MM.1S (cell line): ENCODE measurements at regions not wholly inside any gene's neighbourhood (a gene's known extent, or its start where the extent isn't known, plus 50 kb on each side); places are given as distances from the start of the nearest gene placed in this dataset.
"Not testable (repeated sequence)": the region's sequence is repeated elsewhere in the genome, so short reads cannot be mapped to it uniquely, and the experiment has no call there.

ENCODE experiments used
- DNase-seq: peaks from one replicate; pipeline ENCODE4 v3.0.0-alpha.2; 2015
- H2AFZ ChIP-seq: fragments of 300-600 bp; sonication (generic); 2 replicates; pipeline ENCODE4 v1.6.0; 2016; ENCODE audit warnings: antibody characterized with exemption, low read length
- H3F3A ChIP-seq: fragments of 300-600 bp; sonication (generic); 2 replicates; pipeline ENCODE4 v1.6.1; 2016; ENCODE audit warnings: mild to moderate bottlenecking, antibody characterized with exemption, low read length, moderate library complexity, mixed read lengths; ENCODE audit not compliant: insufficient read depth
- H3K27ac ChIP-seq: fragments of 300-600 bp; sonication (generic); 2 replicates; pipeline ENCODE4 v1.5.1; 2016; ENCODE audit warnings: mild to moderate bottlenecking, low read length
- H3K27me3 ChIP-seq: fragments of 300-600 bp; sonication (generic); replicated peaks from 2 replicates; pipeline ENCODE4 v1.6.0; 2016; ENCODE audit warnings: low read length; ENCODE audit not compliant: insufficient read depth
- H3K36me3 ChIP-seq: fragments of 300-600 bp; sonication (generic); replicated peaks from 2 replicates; pipeline ENCODE4 v1.6.1; 2016; ENCODE audit warnings: mild to moderate bottlenecking, low read length, mixed read lengths; ENCODE audit not compliant: insufficient read depth
- H3K4me1 ChIP-seq: fragments of 300-600 bp; sonication (generic); 2 replicates; pipeline ENCODE4 v1.6.1; 2016; ENCODE audit warnings: low read length, mixed read lengths
- H3K4me2 ChIP-seq: fragments of 300-600 bp; sonication (generic); 2 replicates; pipeline ENCODE4 v1.6.0; 2016; ENCODE audit warnings: low read depth, low read length
- H3K4me3 ChIP-seq: fragments of 300-600 bp; sonication (generic); 2 replicates; pipeline ENCODE4 v1.5.1; 2016; ENCODE audit warnings: low read length, mixed read lengths
- H3K79me2 ChIP-seq: fragments of 300-600 bp; sonication (generic); 2 replicates; pipeline ENCODE4 v1.6.1; 2016; ENCODE audit warnings: mixed run types, low read length, mixed read lengths
- H3K9ac ChIP-seq: fragments of 300-600 bp; sonication (generic); 2 replicates; pipeline ENCODE4 v1.6.1; 2016; ENCODE audit warnings: low read length, mixed read lengths
- H3K9me2 ChIP-seq: fragments of 300-600 bp; sonication (generic); replicated peaks from 2 replicates; pipeline ENCODE4 v1.6.1; 2016; ENCODE audit warnings: mild to moderate bottlenecking, low read length, mixed read lengths; ENCODE audit not compliant: insufficient read depth
- H3K9me3 ChIP-seq: fragments of 300-600 bp; sonication (generic); replicated peaks from 2 replicates; pipeline ENCODE4 v1.6.1; 2016; ENCODE audit warnings: mild to moderate bottlenecking, low read length, mixed read lengths; ENCODE audit not compliant: insufficient read depth
- H4K20me1 ChIP-seq: fragments of 300-600 bp; sonication (generic); 2 replicates; pipeline ENCODE4 v1.6.1; 2016; ENCODE audit warnings: mild to moderate bottlenecking, low read length, moderate library complexity, mixed read lengths; ENCODE audit not compliant: insufficient read depth
- CTCF ChIP-seq: fragments of 300-600 bp; sonication (generic); IDR thresholded peaks from 2 replicates; pipeline ENCODE4 v1.5.1; 2016; ENCODE audit warnings: antibody characterized with exemption, low read length, mixed read lengths
- EZH2 ChIP-seq: fragments of 300-600 bp; sonication (generic); optimal IDR thresholded peaks from 2 replicates; pipeline ENCODE3; 2017; ENCODE audit warnings: low read depth, mild to moderate bottlenecking, antibody characterized with exemption, low read length, mixed read lengths
- EZH2phosphoT487 ChIP-seq: fragments of 300-600 bp; sonication (generic); IDR thresholded peaks from 2 replicates; pipeline ENCODE4 v1.6.1; 2018; ENCODE audit warnings: antibody characterized with exemption, low read length

- no peaks in the 10 kb centered on the region for H3F3A ChIP-seq
- H3K27ac ChIP-seq = no peak overlapping the region
- H3K9me2 ChIP-seq = no peaks in the 10 kb centered on the region
- no peak overlapping the region for H3K9ac ChIP-seq
- TF ChIP-seq EZH2 = no peak
- TF ChIP-seq CTCF = no peak
- H3K4me1 ChIP-seq = no peaks in the 10 kb centered on the region
- no peaks in the 10 kb centered on the region for H3K27me3 ChIP-seq
- no peaks in the 10 kb centered on the region for H3K79me2 ChIP-seq
- no peak overlapping the region for H2AFZ ChIP-seq
- H3K36me3 ChIP-seq = no peaks in the 10 kb centered on the region
- DNase-seq = no peak
- no peak overlapping the region for H3K4me3 ChIP-seq
- H3K4me2 ChIP-seq = no peak overlapping the region
- no peaks in the 10 kb centered on the region for H3K9me3 ChIP-seq
- no peaks in the 10 kb centered on the region for H4K20me1 ChIP-seq
Observed at GRCh38 chr14:37746140-37746832, 150.9 kb downstream of the TTC6 start.

DNA sequence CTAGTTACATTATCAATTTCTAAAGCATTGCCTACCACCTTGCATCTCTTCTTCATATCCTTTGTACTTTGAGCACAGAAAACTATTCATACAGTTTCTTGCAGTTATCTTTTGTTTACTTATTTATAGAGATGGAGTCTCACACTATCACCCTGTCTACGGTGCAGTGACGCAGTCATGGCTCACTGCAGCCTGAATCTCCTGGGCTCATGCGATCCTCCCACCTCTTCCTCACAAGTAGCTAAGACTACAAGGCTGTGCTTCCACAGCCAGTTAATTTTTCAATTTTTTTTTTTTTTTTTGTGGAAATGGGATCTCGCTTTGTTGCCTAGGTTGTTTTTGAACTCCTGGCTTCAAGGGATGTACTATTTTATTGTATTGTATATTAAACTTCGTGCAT lies 158.0 kb downstream of the TTC6 start:
- Histone ChIP-seq H3K9ac (no peak overlapping the region), H3K79me2 (no peaks in the 10 kb centered on the region), H3F3A (no peaks in the 10 kb centered on the region), H2AFZ (no peak overlapping the region), H3K27ac (no peak overlapping the region), H3K4me3 (no peak overlapping the region), H3K36me3 (no peaks in the 10 kb centered on the region), H4K20me1 (no peaks in the 10 kb centered on the region), H3K9me2 (no peaks in the 10 kb centered on the region), H3K4me1 (no peaks in the 10 kb centered on the region), H3K4me2 (no peak overlapping the region), H3K9me3 (no peaks in the 10 kb centered on the region), H3K27me3 (no peaks in the 10 kb centered on the region)
- TF ChIP-seq EZH2 (no peak), CTCF (no peak), EZH2phosphoT487 (no peak)
- DNase-seq = no peak

DNA sequence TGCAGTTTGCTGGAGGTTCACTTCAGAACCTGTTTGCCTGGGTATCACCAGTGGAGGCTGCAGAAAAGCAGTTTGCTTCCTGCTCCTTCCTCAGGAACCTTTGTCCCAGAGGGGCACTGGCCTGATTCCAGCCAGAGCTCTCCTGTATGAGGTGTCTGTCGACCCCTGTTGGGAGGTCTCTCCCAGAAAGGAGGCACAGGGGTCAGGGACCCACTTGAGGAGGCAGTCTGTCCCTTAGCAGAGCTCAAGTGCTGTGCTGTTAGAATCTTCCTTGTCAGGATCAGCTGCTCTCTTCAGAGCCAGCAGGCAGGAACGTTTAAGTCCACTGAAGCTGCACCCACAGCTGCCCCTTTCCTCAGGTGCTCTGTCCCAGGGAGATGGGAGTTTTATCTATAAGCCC lies 164.8 kb downstream of the TTC6 start:
- H3K4me3 ChIP-seq, H3F3A ChIP-seq, H3K4me2 ChIP-seq, H3K36me3 ChIP-seq, H3K9me2 ChIP-seq, H3K9me3 ChIP-seq, H3K4me1 ChIP-seq, H3K79me2 ChIP-seq, H3K9ac ChIP-seq, DNase-seq, H4K20me1 ChIP-seq, H3K27ac ChIP-seq, H3K27me3 ChIP-seq, H2AFZ ChIP-seq: not testable (repeated sequence)

DNA sequence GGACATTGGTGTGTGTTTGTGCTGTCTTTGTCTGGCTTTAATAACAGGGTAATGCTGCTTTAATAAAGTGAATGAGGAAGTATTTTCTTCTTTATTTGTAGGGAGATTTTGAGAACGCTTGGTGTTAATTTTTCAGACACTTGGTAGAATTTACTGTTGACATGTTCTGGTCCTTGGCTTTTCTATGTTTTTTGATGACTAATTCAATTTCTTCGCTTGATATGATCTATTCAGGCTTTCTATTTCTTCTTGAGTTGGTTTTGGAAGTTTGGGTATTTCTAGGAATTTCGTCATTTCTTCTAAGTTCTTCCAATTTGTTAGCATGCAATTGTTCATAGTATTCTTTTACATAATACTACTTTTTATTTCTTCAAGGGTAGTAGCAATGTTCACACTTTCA lies 167.8 kb downstream of the TTC6 start:
- Histone ChIP-seq H3K9me3 (no peaks in the 10 kb centered on the region), H3K27me3 (no peaks in the 10 kb centered on the region), H3F3A (no peaks in the 10 kb centered on the region), H3K79me2 (no peaks in the 10 kb centered on the region), H3K9me2 (no peaks in the 10 kb centered on the region), H3K9ac (no peak overlapping the region), H3K36me3 (no peaks in the 10 kb centered on the region), H3K27ac (no peak overlapping the region), H3K4me3 (no peak overlapping the region), H3K4me1 (no peaks in the 10 kb centered on the region), H4K20me1 (no peaks in the 10 kb centered on the region), H3K4me2 (no peak overlapping the region), H2AFZ (no peak overlapping the region)
- TF ChIP-seq CTCF = no peak
- TF ChIP-seq EZH2phosphoT487 = no peak
- TF ChIP-seq EZH2 = no peak
- DNase-seq = no peak

DNA sequence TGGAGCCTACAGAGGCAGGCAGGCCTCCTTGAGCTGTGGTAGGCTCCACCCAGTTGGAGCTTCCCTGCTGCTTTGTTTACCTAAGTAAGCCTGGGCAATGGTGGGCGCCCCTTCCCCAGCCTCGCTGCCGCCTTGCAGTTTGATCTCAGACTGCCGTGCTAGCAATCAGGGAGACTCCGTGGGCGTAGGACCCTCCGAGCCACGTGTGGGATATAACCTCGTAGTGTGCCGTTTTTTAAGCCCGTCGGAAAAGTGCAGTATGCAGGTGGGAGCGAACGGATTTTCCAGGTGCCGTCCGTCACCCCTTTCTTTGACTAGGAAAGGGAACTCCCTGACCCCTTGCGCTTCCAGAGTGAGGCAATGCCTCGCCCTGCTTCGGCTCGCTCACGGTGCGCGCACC lies 176.9 kb downstream of the TTC6 start:
- H3K4me3 ChIP-seq = not testable (repeated sequence)

More for the DNA sequence above, 176.9 kb downstream of the TTC6 start:
- H2AFZ ChIP-seq, H3K36me3 ChIP-seq, H3K9ac ChIP-seq, H3K27me3 ChIP-seq, H3K79me2 ChIP-seq, H3K4me2 ChIP-seq, H3K9me3 ChIP-seq, DNase-seq, H3K27ac ChIP-seq, H3F3A ChIP-seq, H3K9me2 ChIP-seq, H3K4me1 ChIP-seq, H4K20me1 ChIP-seq: not testable (repeated sequence)
